ENCODE measurements at regions not wholly inside any gene's neighbourhood (a gene's known extent, or its start where the extent isn't known, plus 50 kb on each side); places are given as distances from the start of the nearest gene placed in this dataset.

- H3K4me3 Mint-ChIP-seq = no peak overlapping the region
- H3K27ac ChIP-seq (ENCODE audit: low read depth) = no peak overlapping the region
- H3K79me2 ChIP-seq (replicated peaks; ENCODE audit: insufficient read depth) = no peaks in the 10 kb centered on the region
- H2AFZ ChIP-seq = no peak overlapping the region
- H3K27me3 Mint-ChIP-seq (ENCODE audit: insufficient read depth, low read depth, poor library complexity) = no peaks in the 10 kb centered on the region
- no peaks in the 10 kb centered on the region for H3F3A ChIP-seq (replicated peaks; ENCODE audit: low read depth)
- no peaks in the 10 kb centered on the region for H4K20me1 ChIP-seq (replicated peaks; ENCODE audit: insufficient read depth)
- H3K4me1 ChIP-seq (ENCODE audit: insufficient read depth) = peaks cover 6% of the 10 kb centered on the region; the same call in 1 of the 2 replicates
- no peak for ATAC-seq
- peaks cover 4% of the 10 kb centered on the region; the same call in 1 of the 2 replicates for H3K9me2 ChIP-seq (ENCODE audit: insufficient read depth)
- DNase-seq (ENCODE audit: low spot score) = no peak
- no peak overlapping the region for H3K4me2 ChIP-seq
- no peak overlapping the region for H3K27ac Mint-ChIP-seq
- peaks cover 4% of the 10 kb centered on the region; the same call in 2 of the 3 replicates for H3K4me1 Mint-ChIP-seq
- no peaks in the 10 kb centered on the region; the same call in 2 of the 3 replicates for H3K9me3 Mint-ChIP-seq
- H3K27me3 ChIP-seq (ENCODE audit: insufficient read depth) = no peaks in the 10 kb centered on the region
- H3K36me3 Mint-ChIP-seq (ENCODE audit: low read depth) = no peaks in the 10 kb centered on the region
- TF ChIP-seq EZH2phosphoT487 (IDR thresholded peaks at IDR 0.05; ENCODE audit: unreplicated experiment) (no peak), STAT1 (IDR thresholded peaks at IDR 0.05; ENCODE audit: unreplicated experiment) (no peak), CREB1 (CRISPR knock-in tag; IDR thresholded peaks at IDR 0.05; ENCODE audit: low read depth) (no peak)
- no peaks in the 10 kb centered on the region for H3K36me3 ChIP-seq (ENCODE audit: insufficient read depth)
- no peak overlapping the region for H3K4me3 ChIP-seq
Measured at GRCh38 chr21:16908077-16908476, 604.8 kb upstream of the CXADR start.

- Histone ChIP-seq H3K4me3 (no peak overlapping the region), H3K4me1 (ENCODE audit: insufficient read depth) (peaks cover 6% of the 10 kb centered on the region; the same call in 1 of the 2 replicates), H3F3A (replicated peaks; ENCODE audit: low read depth) (no peaks in the 10 kb centered on the region), H4K20me1 (replicated peaks; ENCODE audit: insufficient read depth) (no peaks in the 10 kb centered on the region), H2AFZ (no peak overlapping the region), H3K27me3 (ENCODE audit: insufficient read depth) (no peaks in the 10 kb centered on the region), H3K9me2 (ENCODE audit: insufficient read depth) (peaks cover 4% of the 10 kb centered on the region; the same call in 1 of the 2 replicates), H3K4me2 (no peak overlapping the region), H3K36me3 (ENCODE audit: insufficient read depth) (no peaks in the 10 kb centered on the region), H3K27ac (ENCODE audit: low read depth) (no peak overlapping the region), H3K79me2 (replicated peaks; ENCODE audit: insufficient read depth) (no peaks in the 10 kb centered on the region)
- Mint-ChIP-seq H3K9me3 (no peaks in the 10 kb centered on the region; the same call in 1 of the 3 replicates), H3K36me3 (ENCODE audit: low read depth) (peaks cover 16% of the 10 kb centered on the region), H3K4me1 (peaks cover 4% of the 10 kb centered on the region), H3K27ac (no peak overlapping the region), H3K27me3 (ENCODE audit: insufficient read depth, low read depth, poor library complexity) (peaks cover 3% of the 10 kb centered on the region), H3K4me3 (no peak overlapping the region)
- no peak for ATAC-seq
- DNase-seq (ENCODE audit: low spot score) = no peak
- TF ChIP-seq REST (IDR thresholded peaks at IDR 0.05; ENCODE audit: unreplicated experiment) = no peak
- TF ChIP-seq ZNF462 (CRISPR knock-in tag; IDR thresholded peaks at IDR 0.05) = no peak
- no peak for TF ChIP-seq EZH2phosphoT487 (IDR thresholded peaks at IDR 0.05; ENCODE audit: unreplicated experiment)
- TF ChIP-seq ETS1 (IDR thresholded peaks at IDR 0.05) = no peak
- TF ChIP-seq ZNF331 (CRISPR knock-in tag; IDR thresholded peaks at IDR 0.05; ENCODE audit: low read depth) = no peak
- no peak for TF ChIP-seq ZNF114 (CRISPR knock-in tag; IDR thresholded peaks at IDR 0.05)
- no peak for TF ChIP-seq EZH2 (IDR thresholded peaks at IDR 0.05; ENCODE audit: low read depth, unreplicated experiment)
Measured at GRCh38 chr21:16910435-16911165, 602.2 kb upstream of the CXADR start.

All from GM23338 (cell line).